Activated CD4-positive, alpha-beta T cell treated with anti-CD3 and anti-CD28 coated beads, Interleukin-2, amount 50 U/mL, for 24 hours (primary cell): ENCODE measurements at regions not wholly inside any gene's neighbourhood (a gene's known extent, or its start where the extent isn't known, plus 50 kb on each side); places are given as distances from the start of the nearest gene placed in this dataset.
"Not testable (repeated sequence)": the region's sequence is repeated elsewhere in the genome, so short reads cannot be mapped to it uniquely, and the experiment has no call there.

Experiments used
- DNase-seq, 2 donors: peaks; one replicate each; pipeline ENCODE4 v3.0.0-alpha.2; 2020; ENCODE audit warnings: low read depth in 1 of 2, low spot score in 1 of 2

DNA sequence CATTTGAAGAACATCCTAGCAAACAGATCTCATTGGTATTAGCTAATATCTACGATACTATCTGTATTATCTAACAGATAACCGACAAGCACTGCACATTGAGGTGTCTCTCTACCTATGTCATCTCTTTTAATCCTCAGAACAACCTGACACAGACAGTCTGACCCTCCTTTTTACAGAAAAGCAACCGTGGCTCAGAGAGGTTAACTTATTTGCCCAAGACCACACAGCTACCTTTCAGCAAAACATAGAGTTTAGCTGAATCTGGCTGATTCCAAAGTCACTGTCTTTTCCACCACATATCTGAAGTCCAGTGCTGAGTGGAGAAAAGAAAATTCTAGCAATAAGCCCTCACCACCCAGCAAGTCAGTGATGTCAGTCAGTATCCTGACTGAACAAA lies 358.7 kb upstream of the JARID2 start:
- DNase-seq = no peak

DNA sequence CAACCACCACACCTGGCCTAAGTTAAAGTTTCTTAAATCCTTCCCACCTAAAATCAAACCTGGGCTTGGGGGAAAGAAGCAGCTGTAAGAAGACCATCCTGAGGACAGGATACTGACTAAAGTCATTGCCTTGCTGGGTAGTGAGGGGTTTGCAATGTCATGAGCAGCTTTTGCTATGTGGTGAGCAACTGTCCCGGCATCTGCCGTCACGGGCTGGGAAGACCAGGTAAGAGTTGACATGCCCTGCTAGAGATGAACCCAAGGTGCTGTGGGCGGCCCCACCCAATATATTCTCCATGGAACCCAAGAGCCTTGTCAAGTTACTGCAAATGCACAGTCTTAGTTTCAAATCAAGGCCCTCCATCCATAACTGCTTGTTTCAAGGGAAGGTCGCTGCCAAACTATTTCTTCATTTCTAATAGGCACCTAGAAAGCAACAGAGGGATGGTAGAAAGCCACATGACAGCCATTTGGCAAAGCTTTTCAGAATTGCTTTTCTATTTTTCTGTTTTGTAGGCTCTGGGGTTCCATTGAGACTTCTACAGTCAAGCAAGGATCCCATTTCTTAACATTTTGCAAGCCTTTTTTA lies 357.8 kb upstream of the JARID2 start:
- no peak for DNase-seq

GRCh38 chr6:14888575-14889000 lies 357.3 kb upstream of the JARID2 start:
- no peak for DNase-seq

- no peak for DNase-seq
Measured at GRCh38 chr6:14889188-14889587, 356.7 kb upstream of the JARID2 start.

GRCh38 chr6:14889611-14890593 lies 356.0 kb upstream of the JARID2 start:
- DNase-seq = no peak

DNA sequence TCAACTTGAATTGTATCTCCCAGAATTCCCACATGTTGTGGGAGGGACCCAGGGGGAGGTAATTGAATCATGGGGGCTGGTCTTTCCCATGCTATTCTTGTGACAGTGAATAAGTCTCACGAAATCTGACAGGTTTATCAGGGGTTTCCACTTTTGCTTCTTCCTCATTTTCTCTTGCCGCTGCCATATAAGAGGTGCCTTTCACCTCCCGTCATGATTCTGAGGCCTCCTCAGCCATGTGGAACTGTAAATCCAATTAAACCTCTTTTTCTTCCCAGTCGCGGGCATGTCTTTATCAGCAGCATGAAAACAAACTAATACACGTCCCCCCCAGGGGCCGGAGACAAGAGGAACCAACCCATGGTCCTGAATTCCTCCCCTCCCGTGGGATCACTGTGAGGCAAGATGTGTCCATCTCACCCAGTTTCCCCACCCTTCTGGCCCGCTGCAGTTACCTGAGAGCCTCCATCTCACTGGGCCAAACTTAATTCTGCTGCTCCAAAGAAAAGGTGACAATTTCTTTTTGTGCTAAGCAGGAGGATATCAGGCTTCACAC lies 354.0 kb upstream of the JARID2 start:
- DNase-seq = not testable (repeated sequence)

DNA sequence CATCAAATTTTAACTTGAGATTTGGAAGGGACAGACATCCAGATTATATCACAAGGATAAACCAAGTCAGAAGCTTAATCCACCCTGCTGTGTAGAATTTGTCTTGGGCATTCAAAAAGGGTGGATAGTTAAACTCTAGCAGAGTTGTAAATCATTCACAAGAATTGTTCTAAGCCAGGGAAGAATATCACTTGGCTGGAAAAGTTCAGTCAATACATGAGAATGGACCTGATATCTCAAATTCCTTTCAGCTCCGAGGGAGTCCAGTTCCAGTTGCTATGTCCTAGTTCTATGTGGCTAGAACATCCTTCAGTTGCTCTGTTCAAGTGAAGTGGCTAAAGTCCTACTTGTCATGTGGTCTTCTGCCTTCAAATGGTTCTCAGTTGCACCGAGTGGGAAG lies 351.8 kb upstream of the JARID2 start:
- DNase-seq = no peak

GRCh38 chr6:14896475-14896874 lies 349.4 kb upstream of the JARID2 start:
- no peak for DNase-seq

DNA sequence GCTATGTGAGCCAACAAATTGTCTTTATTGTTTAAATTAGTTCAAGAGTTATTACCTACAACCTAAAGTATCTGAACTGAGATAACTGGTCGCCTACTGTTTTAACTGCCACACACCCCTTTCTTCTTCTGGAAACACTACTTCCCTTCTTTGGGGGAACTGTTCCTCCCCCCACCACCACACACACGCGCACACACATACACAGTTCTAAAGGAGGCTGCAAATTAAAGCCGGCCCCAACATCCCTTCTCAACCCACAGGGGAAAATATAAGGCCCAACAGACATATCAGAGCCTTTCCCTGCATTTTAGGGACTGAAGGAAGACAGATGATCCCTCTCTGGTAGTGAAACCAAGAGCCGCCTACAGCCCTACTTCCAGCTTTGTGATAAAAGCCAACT lies 348.0 kb upstream of the JARID2 start:
- DNase-seq = no peak

DNA sequence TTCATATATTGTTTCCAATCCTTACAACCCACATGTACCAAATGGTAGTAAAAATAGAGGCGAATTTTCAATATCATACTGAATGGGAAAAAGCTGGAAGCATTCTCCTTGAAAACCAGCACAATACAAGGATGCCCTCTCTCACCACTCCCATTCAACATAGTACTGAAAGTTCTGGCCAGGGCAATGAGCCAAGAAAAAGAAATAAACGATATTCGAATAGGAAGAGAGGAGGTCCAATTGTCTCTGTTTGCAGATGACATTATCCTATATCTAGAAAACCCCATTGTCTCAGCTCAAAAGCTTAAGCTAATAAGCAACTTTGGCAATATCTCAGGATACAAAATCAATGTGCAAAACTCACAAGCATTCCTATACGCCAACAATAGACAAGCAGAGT lies 346.4 kb upstream of the JARID2 start:
- DNase-seq = not testable (repeated sequence)

DNA sequence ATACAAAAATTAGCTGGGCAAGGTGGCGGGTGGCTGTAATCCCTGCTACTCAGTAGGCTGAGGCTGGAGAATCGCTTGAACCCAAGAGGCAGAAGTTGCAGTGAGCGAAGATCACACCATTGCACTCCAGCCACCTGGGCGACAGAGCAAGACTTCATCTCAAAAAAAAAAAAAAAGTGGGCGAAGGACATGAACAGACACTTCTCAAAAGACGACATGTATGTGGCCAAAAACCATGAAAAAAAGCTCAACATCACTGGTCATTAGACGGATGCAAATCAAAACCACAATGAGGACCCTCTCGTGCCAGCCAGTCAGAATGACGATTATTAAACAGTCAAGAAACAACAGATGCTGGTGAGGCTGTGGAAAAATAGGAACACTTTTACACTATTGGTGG lies 344.9 kb upstream of the JARID2 start:
- no peak for DNase-seq

DNA sequence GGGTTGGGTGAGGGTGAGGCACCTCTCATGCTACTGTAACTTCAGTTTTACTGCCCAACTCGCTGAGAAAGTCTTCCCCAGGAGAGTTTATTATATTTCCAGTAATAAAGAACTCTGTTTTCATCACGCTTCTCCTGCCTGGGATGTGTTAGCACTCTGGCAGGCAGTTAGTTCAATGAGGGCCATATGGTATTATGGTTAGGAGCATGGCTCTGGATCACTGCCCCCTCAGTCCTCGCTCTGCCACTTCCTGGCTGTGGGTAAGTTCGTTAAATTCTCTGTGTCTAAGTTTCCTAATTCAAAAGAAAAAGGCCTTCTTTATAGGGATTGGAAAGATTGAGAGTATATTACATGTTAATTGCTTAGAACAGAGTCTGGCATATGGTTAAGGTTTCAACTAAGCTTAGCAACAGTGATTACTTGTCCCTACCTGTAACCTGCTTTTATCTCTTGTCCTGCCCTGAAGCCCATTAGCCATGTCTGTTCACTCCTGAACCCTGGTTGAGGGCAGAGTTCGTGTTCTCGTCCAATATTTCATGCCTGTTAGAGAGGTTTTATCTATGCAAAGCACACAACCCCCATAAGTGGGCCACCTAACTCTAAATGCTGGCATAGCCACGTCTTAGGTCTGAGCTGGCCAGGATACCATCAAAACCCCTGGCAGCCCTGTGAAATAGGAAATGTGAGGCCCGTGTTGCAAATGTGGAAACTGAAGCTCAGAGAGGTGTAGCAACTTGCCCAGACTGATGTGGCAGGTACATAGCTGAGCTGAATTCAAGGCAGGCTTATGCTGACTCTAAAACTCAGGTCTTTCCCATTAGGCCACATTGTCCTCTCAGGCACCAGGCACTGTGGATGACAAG lies 342.5 kb upstream of the JARID2 start:
- no peak for DNase-seq

DNA sequence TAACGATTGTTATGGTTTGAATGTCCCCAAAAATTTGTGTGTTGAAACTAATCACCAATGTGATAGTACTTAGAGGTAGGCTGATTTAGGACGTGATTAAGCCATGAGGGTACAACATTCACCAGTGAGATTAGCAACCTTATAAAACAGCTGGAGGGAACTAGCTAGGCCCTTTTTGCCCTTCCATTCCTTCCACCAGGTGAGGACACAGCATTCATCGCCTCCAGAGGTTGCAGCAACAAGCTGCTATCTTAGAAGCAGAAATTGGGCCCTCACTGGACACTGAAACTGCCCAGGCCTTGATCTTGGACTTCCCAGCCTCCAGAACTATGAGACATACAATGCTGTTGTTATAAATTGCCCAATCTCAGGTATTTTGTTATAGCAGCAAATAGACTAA lies 340.7 kb upstream of the JARID2 start:
- DNase-seq = no peak

DNA sequence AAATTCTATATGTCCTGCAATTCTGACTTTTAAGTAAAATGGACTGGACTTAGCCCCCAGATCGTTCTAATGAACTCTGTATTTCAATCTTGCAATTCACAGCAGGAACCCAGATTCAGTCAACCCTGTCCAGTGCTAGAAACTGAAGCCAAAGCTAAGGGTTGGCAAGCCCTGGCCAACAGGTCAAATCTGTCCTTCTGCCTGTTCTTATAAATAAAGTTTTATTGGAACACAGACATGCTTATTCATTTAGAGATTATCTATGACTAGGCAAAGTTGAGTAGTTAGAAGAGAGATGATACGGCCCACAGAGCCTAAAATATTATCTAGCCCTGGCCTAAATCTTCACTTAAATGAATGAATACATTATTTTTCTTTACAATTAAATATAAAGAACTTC lies 339.2 kb upstream of the JARID2 start:
- no peak for DNase-seq

DNA sequence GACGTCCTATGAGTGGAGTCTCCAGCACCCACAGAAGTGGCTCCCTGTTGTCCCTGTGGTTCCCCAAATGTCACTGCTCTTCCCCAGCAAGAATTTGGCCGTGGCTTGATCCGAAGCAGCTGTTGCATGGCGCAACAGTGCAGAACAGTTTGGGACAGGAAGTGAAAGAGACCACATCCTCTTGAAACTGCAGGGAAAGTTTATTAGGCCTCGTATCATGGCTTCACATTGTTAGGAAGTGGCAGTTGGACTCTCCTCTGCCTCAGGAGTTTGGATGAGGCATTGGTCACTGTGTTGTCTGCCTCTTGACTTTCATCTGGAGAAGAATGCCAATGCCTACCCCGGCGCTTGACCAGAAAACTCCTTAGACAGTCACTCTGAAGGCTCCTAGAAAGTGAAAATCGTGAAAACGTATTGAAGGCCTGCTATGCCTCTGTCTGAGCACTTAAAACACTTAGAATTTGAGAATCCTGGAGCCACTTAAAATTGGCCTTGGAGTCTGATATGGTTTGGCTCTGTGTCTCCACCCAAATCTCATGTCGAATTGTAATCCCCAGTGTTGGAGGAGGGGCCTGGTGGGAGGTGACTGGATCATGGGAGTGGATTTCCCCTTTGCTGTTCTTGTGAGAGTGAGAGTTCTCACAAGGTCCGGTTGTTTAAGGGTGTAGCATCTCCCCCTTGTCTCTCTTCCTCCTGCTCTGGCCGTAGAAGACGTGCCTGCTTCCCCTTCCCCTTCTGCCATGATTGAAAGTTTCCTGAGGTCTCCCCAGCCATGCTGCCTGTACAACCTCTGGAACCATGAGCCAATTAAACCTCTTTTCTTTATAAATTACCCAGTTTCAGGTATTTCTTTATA lies 334.9 kb upstream of the JARID2 start:
- no peak for DNase-seq

DNA sequence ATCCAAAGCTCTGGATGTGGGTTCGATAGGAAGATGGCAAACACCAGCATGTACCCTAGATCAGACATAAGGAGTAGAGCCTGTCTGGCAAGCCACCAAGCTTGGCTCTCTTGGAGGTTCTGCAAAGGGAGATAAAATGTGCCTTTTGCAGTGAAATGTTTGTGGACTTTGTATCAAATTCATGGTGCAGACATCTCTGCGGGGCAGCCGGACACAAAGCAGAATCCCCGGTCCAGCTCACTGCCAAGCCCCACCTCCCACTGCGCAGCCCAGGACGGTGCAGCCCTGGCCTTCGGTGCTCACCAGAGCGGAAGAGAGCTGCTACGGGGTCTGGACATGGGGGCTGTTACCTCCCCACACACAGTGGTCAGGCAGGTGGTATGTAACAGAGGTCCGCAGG lies 333.6 kb upstream of the JARID2 start:
- no peak for DNase-seq

DNA sequence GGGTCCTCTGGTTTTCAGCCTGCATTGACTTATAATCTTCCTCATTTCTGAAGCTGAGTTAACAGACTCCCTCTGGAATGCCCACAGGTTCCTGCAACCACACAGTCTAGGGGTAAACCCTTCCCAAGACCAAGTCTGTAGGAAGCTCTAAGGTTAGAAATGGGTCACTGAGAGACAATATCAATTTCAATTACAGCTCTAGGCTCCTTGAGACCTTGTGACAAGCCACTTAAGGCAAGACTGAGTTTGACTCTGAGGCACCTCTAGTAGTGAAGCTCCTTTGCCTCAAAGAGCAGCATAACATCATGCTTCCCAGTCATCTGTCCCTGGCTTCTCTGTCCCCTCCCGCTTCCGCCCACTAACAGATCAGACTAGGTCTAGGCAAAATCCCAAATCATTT lies 333.2 kb upstream of the JARID2 start:
- no peak for DNase-seq

DNA sequence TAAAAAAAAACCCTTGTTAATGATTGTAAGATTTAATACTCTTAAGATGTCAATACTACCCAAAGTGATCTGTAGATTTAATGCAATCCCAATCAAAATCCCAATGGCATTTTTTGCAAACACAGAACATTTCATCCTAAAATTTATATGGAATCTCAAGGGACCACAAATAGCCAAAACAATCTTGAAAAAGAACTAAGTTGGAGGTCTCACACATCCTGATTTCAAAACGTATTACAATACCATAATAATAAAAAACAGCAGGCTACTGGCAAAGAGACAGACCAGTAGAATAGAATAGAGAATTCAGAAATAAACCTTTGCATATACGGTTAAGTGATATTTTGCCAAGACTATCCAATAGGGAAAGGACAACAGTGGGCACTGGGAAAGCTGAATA lies 331.9 kb upstream of the JARID2 start:
- no peak for DNase-seq

GRCh38 chr6:14915888-14916832 lies 329.7 kb upstream of the JARID2 start:
- DNase-seq = no peak
